Transverse colon (tissue), 4 donors: ENCODE measurements at regions not wholly inside any gene's neighbourhood (a gene's known extent, or its start where the extent isn't known, plus 50 kb on each side); places are given as distances from the start of the nearest gene placed in this dataset.
"Not testable (repeated sequence)": the region's sequence is repeated elsewhere in the genome, so short reads cannot be mapped to it uniquely, and the experiment has no call there.

Experiments
- CTCF ChIP-seq, 5 experiments: fragments of 200-600 bp in 3 of 5; fragments of 450-650 bp in 2 of 5; sonication (generic) in 3 of 5; IDR thresholded peaks; 1 replicate in 2 of 5; 2 replicates in 3 of 5; pipeline ENCODE4 v1.5.1; 2016 to 2017; ENCODE audit warnings: antibody characterized with exemption in 5 of 5, inconsistent platforms in 3 of 5, mild to moderate bottlenecking in 2 of 5, moderate library complexity in 1 of 5
- EP300 ChIP-seq: sonication (generic); formaldehyde crosslinking; IDR thresholded peaks from one replicate; pipeline ENCODE4 v1.6.1; 2017; ENCODE audit warnings: antibody characterized with exemption, low read depth
- POLR2A ChIP-seq: fragments of 450-650 bp; IDR thresholded peaks from one replicate; pipeline ENCODE4 v1.6.1; 2016; ENCODE audit warnings: antibody characterized with exemption, mild to moderate bottlenecking, moderate library complexity
- POLR2AphosphoS5 ChIP-seq, 3 donors: sonication (generic); formaldehyde crosslinking; IDR thresholded peaks; one replicate each; pipeline ENCODE4 v1.6.1; 2016; ENCODE audit warnings: antibody characterized with exemption in 3 of 3

GRCh38 chr3:30541156-30541555, 65.2 kb upstream of the TGFBR2 start:
- TF ChIP-seq CTCF (IDR thresholded peaks at IDR 0.05); POLR2AphosphoS5 (IDR thresholded peaks at IDR 0.05); EP300; POLR2A: not testable (repeated sequence)
